ENCODE measurements at regions not wholly inside any gene's neighbourhood (a gene's known extent, or its start where the extent isn't known, plus 50 kb on each side); places are given as distances from the start of the nearest gene placed in this dataset.

GRCh38 chr14:51518280-51518679, 133.4 kb upstream of the FRMD6 start:
- TF ChIP-seq CTCF (IDR thresholded peaks at IDR 0.05), result no peak
- no peak for TF ChIP-seq TAF1 (IDR thresholded peaks at IDR 0.05; ENCODE audit: borderline replicate concordance, low read depth, low read length)
- TF ChIP-seq EP300 (IDR thresholded peaks at IDR 0.05; ENCODE audit: borderline replicate concordance in 1 of 2, low read depth in 1 of 2, low read length in 1 of 2), result no peak

All from SK-N-SH (cell line).